Eye (tissue), 1 donor: ENCODE measurements at regions not wholly inside any gene's neighbourhood (a gene's known extent, or its start where the extent isn't known, plus 50 kb on each side); places are given as distances from the start of the nearest gene placed in this dataset.

Experiments used
- DNase-seq: peaks from one replicate; pipeline ENCODE4 v3.0.0-alpha.2; 2015

GRCh38 chr12:98151984-98152383 is 363.4 kb upstream of the TMPO start:
- no peak for DNase-seq

GRCh38 chr12:98154850-98155249 is 360.5 kb upstream of the TMPO start:
- DNase-seq: peak; percentile 60

- no peak for DNase-seq
Observed at GRCh38 chr12:98156697-98157096, 358.7 kb upstream of the TMPO start.

GRCh38 chr12:98162906-98163678 is 352.3 kb upstream of the TMPO start:
- DNase-seq: no peak

- DNase-seq: no peak
Observed at GRCh38 chr12:98172304-98172703, 343.1 kb upstream of the TMPO start.

- DNase-seq: no peak
Observed at GRCh38 chr12:98172801-98173200, 342.6 kb upstream of the TMPO start.

GRCh38 chr12:98173773-98174427 is 341.5 kb upstream of the TMPO start:
- no peak for DNase-seq

GRCh38 chr12:98174428-98174809 is 341.0 kb upstream of the TMPO start:
- no peak for DNase-seq

GRCh38 chr12:98178126-98178525 is 337.3 kb upstream of the TMPO start:
- DNase-seq: no peak

- DNase-seq: no peak
Observed at GRCh38 chr12:98179151-98179550, 336.2 kb upstream of the TMPO start.

- DNase-seq: no peak
Observed at GRCh38 chr12:98180603-98181002, 334.8 kb upstream of the TMPO start.

GRCh38 chr12:98182821-98183220 is 332.6 kb upstream of the TMPO start:
- no peak for DNase-seq

- DNase-seq: no peak
Observed at GRCh38 chr12:98185606-98186005, 329.8 kb upstream of the TMPO start.

- DNase-seq: no peak
Observed at GRCh38 chr12:98188650-98189077, 326.7 kb upstream of the TMPO start.

- DNase-seq: peak; percentile 28
Observed at GRCh38 chr12:98194591-98194990, 320.8 kb upstream of the TMPO start.

GRCh38 chr12:98198261-98198982 is 317.0 kb upstream of the TMPO start:
- no peak for DNase-seq

GRCh38 chr12:98208816-98209215 is 306.6 kb upstream of the TMPO start:
- DNase-seq: peak; percentile 88

GRCh38 chr12:98211909-98212695 is 303.3 kb upstream of the TMPO start:
- DNase-seq: no peak

- no peak for DNase-seq
Observed at GRCh38 chr12:98213556-98213955, 301.8 kb upstream of the TMPO start.

GRCh38 chr12:98217257-98217656 is 298.1 kb upstream of the TMPO start:
- no peak for DNase-seq

GRCh38 chr12:98220636-98221035 is 294.8 kb upstream of the TMPO start:
- no peak for DNase-seq

- DNase-seq: no peak
Observed at GRCh38 chr12:98221243-98221808, 294.1 kb upstream of the TMPO start.

GRCh38 chr12:98222135-98222534 is 293.3 kb upstream of the TMPO start:
- DNase-seq: no peak
